DND-41 (cell line): ENCODE measurements at regions not wholly inside any gene's neighbourhood (a gene's known extent, or its start where the extent isn't known, plus 50 kb on each side); places are given as distances from the start of the nearest gene placed in this dataset.
"Not testable (repeated sequence)": the region's sequence is repeated elsewhere in the genome, so short reads cannot be mapped to it uniquely, and the experiment has no call there.

Source experiments
- ATAC-seq: fragments of 200-7000 bp; cut with Tn5 transposase; 3 replicates; pipeline ENCODE4 v1.9.1; 2021; ENCODE audit warnings: low read depth; ENCODE audit not compliant: insufficient read depth
- DNase-seq: peaks from one replicate; pipeline ENCODE4 v3.0.0-alpha.2; 2020
- H2AFZ ChIP-seq: 2 replicates; pipeline ENCODE4 v1.6.0; 2012; ENCODE audit warnings: low read depth, low read length
- H3K27ac ChIP-seq: 2 replicates; pipeline ENCODE4 v1.5.1; 2012; ENCODE audit warnings: low read length, inconsistent platforms
- H3K27me3 ChIP-seq: fragments of 200-600 bp; sonication (generic); 2 replicates; pipeline ENCODE4 v1.6.0; 2012; ENCODE audit warnings: low read length, mild to moderate bottlenecking, inconsistent platforms; ENCODE audit not compliant: insufficient read depth, poor library complexity
- H3K36me3 ChIP-seq: 2 replicates; pipeline ENCODE4 v1.5.1; 2012; ENCODE audit warnings: low read length, inconsistent platforms; ENCODE audit not compliant: insufficient read depth
- H3K4me1 ChIP-seq: 2 replicates; pipeline ENCODE4 v1.5.1; 2012; ENCODE audit warnings: mild to moderate bottlenecking, low read length; ENCODE audit not compliant: insufficient read depth
- H3K4me2 ChIP-seq: 2 replicates; pipeline ENCODE4 v1.6.0; 2012; ENCODE audit warnings: mild to moderate bottlenecking, moderate library complexity, low read length, inconsistent platforms; ENCODE audit not compliant: insufficient read depth
- H3K4me3 ChIP-seq, 2 experiments: fragments of 200-600 bp in 1 of 2; shearing (Covaris generic) in 1 of 2; 2 replicates each; pipeline ENCODE4 v1.5.1; 2012 to 2016; ENCODE audit warnings: inconsistent platforms in 2 of 2, low read length in 2 of 2, mild to moderate bottlenecking in 2 of 2, low read depth in 1 of 2, moderate library complexity in 1 of 2
- H3K79me2 ChIP-seq: 2 replicates; pipeline ENCODE4 v1.6.0; 2012; ENCODE audit warnings: low read length, inconsistent platforms; ENCODE audit not compliant: insufficient read depth
- H3K9ac ChIP-seq: 2 replicates; pipeline ENCODE4 v1.6.0; 2012; ENCODE audit warnings: low read depth, mild to moderate bottlenecking, inconsistent platforms, low read length, moderate library complexity
- H3K9me3 ChIP-seq: 2 replicates; pipeline ENCODE4 v1.5.1; 2012; ENCODE audit warnings: low read length, moderate library complexity, mild to moderate bottlenecking, inconsistent platforms; ENCODE audit not compliant: insufficient read depth, severe bottlenecking
- H4K20me1 ChIP-seq: 2 replicates; pipeline ENCODE4 v1.6.0; 2012; ENCODE audit warnings: low read length; ENCODE audit not compliant: insufficient read depth
- CTCF ChIP-seq: IDR thresholded peaks from 2 replicates; pipeline ENCODE4 v1.5.1; 2012; ENCODE audit warnings: borderline replicate concordance, low read length, moderate library complexity, mild to moderate bottlenecking; ENCODE audit not compliant: poor library complexity, severe bottlenecking; ENCODE audit errors: extremely low read depth
- EZH2 ChIP-seq: IDR thresholded peaks from 3 replicates; pipeline ENCODE4 v1.6.1; 2012; ENCODE audit warnings: borderline replicate concordance, low read depth, mild to moderate bottlenecking, moderate library complexity, low read length, inconsistent platforms; ENCODE audit not compliant: severe bottlenecking

GRCh38 chr16:63653044-63653839 lies 1468.6 kb downstream of the CDH11 start:
- H2AFZ ChIP-seq = no peak overlapping the region
- TF ChIP-seq CTCF (no peak), EZH2 (no peak)
- H3K27me3 ChIP-seq = no peaks in the 10 kb centered on the region
- no peak overlapping the region for H3K4me3 ChIP-seq
- H3K9me3 ChIP-seq = no peaks in the 10 kb centered on the region
- H3K4me2 ChIP-seq = no peak overlapping the region
- H4K20me1 ChIP-seq = no peaks in the 10 kb centered on the region
- DNase-seq (no peak), ATAC-seq (no peak)
- H3K4me1 ChIP-seq = no peaks in the 10 kb centered on the region
- no peak overlapping the region for H3K9ac ChIP-seq
- no peaks in the 10 kb centered on the region for H3K79me2 ChIP-seq
- H3K27ac ChIP-seq = no peak overlapping the region
- no peaks in the 10 kb centered on the region for H3K36me3 ChIP-seq

- TF ChIP-seq EZH2 = no peak
- no peak for TF ChIP-seq CTCF
- Histone ChIP-seq H3K4me3 (no peak overlapping the region), H3K27me3 (no peaks in the 10 kb centered on the region), H3K4me1 (no peaks in the 10 kb centered on the region), H4K20me1 (no peaks in the 10 kb centered on the region), H3K9me3 (no peaks in the 10 kb centered on the region), H3K4me2 (no peak overlapping the region), H3K79me2 (no peaks in the 10 kb centered on the region), H3K36me3 (no peaks in the 10 kb centered on the region), H2AFZ (no peak overlapping the region), H3K9ac (no peak overlapping the region), H3K27ac (no peak overlapping the region)
- ATAC-seq (no peak), DNase-seq (no peak)
These were observed 1469.8 kb downstream of the CDH11 start for GRCh38 chr16:63652091-63652490.

DNA sequence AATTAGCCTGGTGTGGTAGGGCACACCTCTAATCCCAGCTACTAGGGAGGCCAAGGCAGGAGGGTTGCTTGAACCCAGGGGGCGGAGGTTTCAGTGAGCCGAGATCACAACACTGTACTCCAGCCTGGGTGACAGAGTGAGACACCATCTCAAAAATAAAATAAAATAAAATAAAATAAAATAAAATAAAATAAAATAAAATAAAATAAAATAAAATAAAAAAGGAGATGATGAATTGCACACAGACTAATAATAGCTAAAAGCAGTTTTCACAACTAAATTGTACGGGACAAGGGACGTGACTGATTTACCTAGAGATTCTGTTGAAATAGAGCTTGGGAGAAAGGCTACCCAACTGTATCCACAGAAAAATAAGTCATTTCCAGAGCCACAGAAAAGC lies 1471.3 kb downstream of the CDH11 start:
- Histone ChIP-seq H3K79me2 (no peaks in the 10 kb centered on the region), H3K4me2 (no peak overlapping the region), H3K27ac (no peak overlapping the region), H2AFZ (no peak overlapping the region), H3K9ac (no peak overlapping the region), H3K36me3 (no peaks in the 10 kb centered on the region), H4K20me1 (no peaks in the 10 kb centered on the region), H3K27me3 (no peaks in the 10 kb centered on the region), H3K4me3 (no peak overlapping the region), H3K9me3 (no peaks in the 10 kb centered on the region), H3K4me1 (no peaks in the 10 kb centered on the region)
- ATAC-seq (no peak), DNase-seq (no peak)
- no peak for TF ChIP-seq CTCF
- TF ChIP-seq EZH2 = no peak

DNA sequence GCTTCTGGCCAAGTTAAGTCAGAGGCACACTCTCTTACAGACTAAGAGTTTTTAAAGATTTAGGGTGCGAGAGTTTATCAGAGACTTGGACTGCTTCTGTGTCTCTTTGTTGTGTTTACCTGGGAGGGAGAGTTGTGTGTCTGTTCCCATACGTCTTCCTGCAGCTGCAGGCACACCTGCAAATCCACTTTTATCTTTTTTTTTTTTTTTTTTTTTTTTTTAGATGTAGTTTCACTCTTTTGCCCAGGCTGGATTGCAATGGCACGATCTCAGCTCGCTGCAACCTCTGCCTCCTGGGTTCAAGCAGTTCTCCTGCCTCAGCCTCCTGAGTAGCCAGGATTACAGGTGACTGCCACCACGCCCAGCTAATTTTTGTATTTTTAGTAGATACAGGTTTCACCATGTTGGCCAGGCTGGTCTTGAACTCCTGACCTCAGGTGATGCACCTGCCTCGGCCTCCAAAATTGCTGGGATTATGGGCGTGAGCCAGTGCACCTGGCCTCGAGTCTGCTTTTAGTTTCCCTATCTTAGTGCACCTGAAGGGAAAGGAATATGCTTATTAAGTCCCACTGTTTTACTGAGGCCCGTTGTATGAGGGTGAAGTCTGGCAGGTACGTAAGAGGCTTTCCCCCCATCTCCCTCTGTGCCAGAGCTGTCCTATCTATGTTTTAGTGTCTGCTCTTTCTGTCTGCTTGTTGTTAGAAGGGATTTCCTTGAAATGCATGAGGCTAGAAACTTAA lies 1488.0 kb downstream of the CDH11 start:
- not testable (repeated sequence) for H3K9me3 ChIP-seq, H3K36me3 ChIP-seq, H3K4me2 ChIP-seq, ATAC-seq, H2AFZ ChIP-seq, H3K27ac ChIP-seq, H3K9ac ChIP-seq, H3K79me2 ChIP-seq, H3K27me3 ChIP-seq, DNase-seq, H3K4me3 ChIP-seq, H4K20me1 ChIP-seq, H3K4me1 ChIP-seq
